HCT116 (cell line): ENCODE measurements at regions not wholly inside any gene's neighbourhood (a gene's known extent, or its start where the extent isn't known, plus 50 kb on each side); places are given as distances from the start of the nearest gene placed in this dataset.

Experiments used
- CEBPB ChIP-seq: IDR thresholded peaks from 2 replicates; pipeline ENCODE4 v1.6.1; 2012; ENCODE audit warnings: low read depth
- EGR1 ChIP-seq: IDR thresholded peaks from 2 replicates; pipeline ENCODE4 v1.6.1; 2012; ENCODE audit warnings: low read depth
- POLR2A ChIP-seq: IDR thresholded peaks from 2 replicates; pipeline ENCODE4 v1.7.0; 2011; ENCODE audit warnings: borderline replicate concordance; ENCODE audit not compliant: insufficient read depth, insufficient read length; ENCODE audit errors: extremely low read depth
- POLR2AphosphoS5 ChIP-seq: IDR thresholded peaks from 2 replicates; pipeline ENCODE4 v1.6.1; 2011; ENCODE audit warnings: mild to moderate bottlenecking, low read depth, low read length, moderate library complexity
- TCF7L2 ChIP-seq: IDR thresholded peaks from 2 replicates; pipeline ENCODE4 v1.7.0; 2011; ENCODE audit warnings: borderline replicate concordance, inconsistent platforms; ENCODE audit not compliant: insufficient read depth, insufficient read length; ENCODE audit errors: extremely low read depth
- TF ChIP-seq, protein P1 (sequence below), 3 experiments: fragments of 200-600 bp in 1 of 3; sonication (generic) in 1 of 3; IDR thresholded peaks in 2 of 3; conservative IDR thresholded peaks in 1 of 3; 2 replicates each; pipeline ENCODE4 v1.5.1; 2012 to 2017; ENCODE audit warnings: low read depth in 2 of 3, low read length in 2 of 3, antibody characterized with exemption in 1 of 3, borderline replicate concordance in 1 of 3, control low read depth in 1 of 3, mild to moderate bottlenecking in 1 of 3, mixed read lengths in 1 of 3, mixed run types in 1 of 3, moderate library complexity in 1 of 3; ENCODE audit not compliant: insufficient read depth in 1 of 3

- no peak for TF ChIP-seq TCF7L2
- TF ChIP-seq EGR1, result no peak
- TF ChIP-seq, protein P1, sequence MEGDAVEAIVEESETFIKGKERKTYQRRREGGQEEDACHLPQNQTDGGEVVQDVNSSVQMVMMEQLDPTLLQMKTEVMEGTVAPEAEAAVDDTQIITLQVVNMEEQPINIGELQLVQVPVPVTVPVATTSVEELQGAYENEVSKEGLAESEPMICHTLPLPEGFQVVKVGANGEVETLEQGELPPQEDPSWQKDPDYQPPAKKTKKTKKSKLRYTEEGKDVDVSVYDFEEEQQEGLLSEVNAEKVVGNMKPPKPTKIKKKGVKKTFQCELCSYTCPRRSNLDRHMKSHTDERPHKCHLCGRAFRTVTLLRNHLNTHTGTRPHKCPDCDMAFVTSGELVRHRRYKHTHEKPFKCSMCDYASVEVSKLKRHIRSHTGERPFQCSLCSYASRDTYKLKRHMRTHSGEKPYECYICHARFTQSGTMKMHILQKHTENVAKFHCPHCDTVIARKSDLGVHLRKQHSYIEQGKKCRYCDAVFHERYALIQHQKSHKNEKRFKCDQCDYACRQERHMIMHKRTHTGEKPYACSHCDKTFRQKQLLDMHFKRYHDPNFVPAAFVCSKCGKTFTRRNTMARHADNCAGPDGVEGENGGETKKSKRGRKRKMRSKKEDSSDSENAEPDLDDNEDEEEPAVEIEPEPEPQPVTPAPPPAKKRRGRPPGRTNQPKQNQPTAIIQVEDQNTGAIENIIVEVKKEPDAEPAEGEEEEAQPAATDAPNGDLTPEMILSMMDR (IDR thresholded peaks at IDR 0.05 in 2 of 3, conservative IDR thresholded peaks at IDR 0.05 in 1 of 3; ENCODE audit: borderline replicate concordance in 1 of 3, insufficient read depth in 1 of 3, low read depth in 2 of 3, low read length in 2 of 3), result no peak
- TF ChIP-seq POLR2A, result no peak
- TF ChIP-seq POLR2AphosphoS5, result no peak
- TF ChIP-seq CEBPB, result no peak
Measured at GRCh38 chr1:56204206-56204605, 375.2 kb downstream of the PLPP3 start.
